Endothelial cell of umbilical vein (primary cell): ENCODE measurements at regions not wholly inside any gene's neighbourhood (a gene's known extent, or its start where the extent isn't known, plus 50 kb on each side); places are given as distances from the start of the nearest gene placed in this dataset.

Source experiments
- BruUV-seq: library from RNA; stranded (reverse); fragments of 400-500 nt; replicated peaks from 2 replicates; lab custom pipeline; 2021; lab: Mats Ljungman, UMichigan
- CTCF ChIA-PET: fragments of 300-600, 350-600 bp; sonication (Branson Sonifier 250); formaldehyde crosslinking; loops from one replicate; lab custom pipeline; 2021; ENCODE audit warnings: antibody characterized with exemption, inconsistent platforms; lab: Charles Lee
- POLR2A ChIA-PET: fragments of 300-600, 350-600 bp; sonication (Branson Sonifier 250); formaldehyde crosslinking; loops from one replicate; lab custom pipeline; 2021; ENCODE audit warnings: antibody characterized with exemption, inconsistent platforms; lab: Charles Lee
- DNase-seq: peaks from one replicate; pipeline ENCODE4 v3.0.0-alpha.2; 2011; ENCODE audit warnings: low read depth, low spot score
- FAIRE-seq: peaks from 2 replicates; lab custom pipeline; 2011; peaks lifted over from hg19 to GRCh38; lab: Jason Lieb, UNC
- H2AFZ ChIP-seq: 2 replicates; pipeline ENCODE4 v1.6.0; 2012; ENCODE audit warnings: low read depth, low read length, control low read depth, inconsistent platforms
- H3K27ac ChIP-seq: 2 replicates; pipeline ENCODE4 v1.5.1; 2011; ENCODE audit warnings: low read depth, mild to moderate bottlenecking, control low read depth, low read length, moderate library complexity; ENCODE audit not compliant: insufficient read depth
- H3K27me3 ChIP-seq, 2 experiments: 2 replicates each; pipeline versions ENCODE4 v1.6.0 to v1.6.1; 2011; ENCODE audit warnings: low read length in 2 of 2, mixed read lengths in 1 of 2; ENCODE audit not compliant: control insufficient read depth in 2 of 2, insufficient read depth in 2 of 2
- H3K36me3 ChIP-seq, 2 experiments: 2 replicates in 1 of 2; 3 replicates in 1 of 2; pipeline ENCODE4 v1.5.1; 2011; ENCODE audit warnings: low read length in 2 of 2, mild to moderate bottlenecking in 1 of 2, moderate library complexity in 1 of 2; ENCODE audit not compliant: control insufficient read depth in 2 of 2, insufficient read depth in 2 of 2; ENCODE audit errors: extremely low read depth in 1 of 2
- H3K4me1 ChIP-seq: 3 replicates; pipeline ENCODE4 v1.5.1; 2011; ENCODE audit warnings: mild to moderate bottlenecking, low read length; ENCODE audit not compliant: control insufficient read depth, insufficient read depth; ENCODE audit errors: extremely low read depth
- H3K4me2 ChIP-seq: 2 replicates; pipeline ENCODE4 v1.6.1; 2011; ENCODE audit warnings: low read length, control low read depth, mixed read lengths; ENCODE audit not compliant: insufficient read depth
- H3K4me3 ChIP-seq, 3 experiments: fragments of 200-600 bp in 1 of 3; sonication (generic), shearing (Covaris generic) in 1 of 3; replicated peaks in 1 of 3; 2 replicates each; pipeline ENCODE4 v1.5.1; 2011 to 2016; ENCODE audit warnings: control low read depth in 3 of 3, low read length in 3 of 3, mild to moderate bottlenecking in 2 of 3, inconsistent platforms in 1 of 3, low read depth in 1 of 3, moderate library complexity in 1 of 3; ENCODE audit not compliant: insufficient read depth in 1 of 3
- H3K79me2 ChIP-seq: 2 replicates; pipeline ENCODE4 v1.6.0; 2012; ENCODE audit warnings: low read length, inconsistent platforms; ENCODE audit not compliant: control insufficient read depth, insufficient read depth
- H3K9ac ChIP-seq: replicated peaks from 2 replicates; pipeline ENCODE3; 2011; ENCODE audit warnings: low read length, control low read depth; ENCODE audit not compliant: insufficient read depth; ENCODE audit errors: extremely low read depth
- H3K9me1 ChIP-seq: replicated peaks from 3 replicates; pipeline ENCODE4 v1.6.0; 2011; ENCODE audit warnings: mild to moderate bottlenecking, low read length; ENCODE audit not compliant: control insufficient read depth, insufficient read depth; ENCODE audit errors: extremely low read depth
- H3K9me3 ChIP-seq: replicated peaks from 2 replicates; pipeline ENCODE4 v1.5.1; 2012; ENCODE audit warnings: low read length, inconsistent platforms; ENCODE audit not compliant: control insufficient read depth, insufficient read depth
- H4K20me1 ChIP-seq: replicated peaks from 2 replicates; pipeline ENCODE3; 2011; ENCODE audit warnings: mild to moderate bottlenecking, low read length; ENCODE audit not compliant: control insufficient read depth, insufficient read depth; ENCODE audit errors: extremely low read depth
- EZH2 ChIP-seq: IDR thresholded peaks from 2 replicates; pipeline ENCODE4 v1.6.1; 2012; ENCODE audit warnings: borderline replicate concordance, low read depth, mild to moderate bottlenecking, moderate library complexity, low read length, inconsistent platforms; ENCODE audit not compliant: severe bottlenecking
- FOS ChIP-seq: IDR thresholded peaks from 2 replicates; pipeline ENCODE4 v1.6.1; 2011; ENCODE audit warnings: mild to moderate bottlenecking, low read length, moderate library complexity, borderline replicate concordance; ENCODE audit not compliant: insufficient read depth
- GATA2 ChIP-seq: IDR thresholded peaks from 2 replicates; pipeline ENCODE4 v1.7.0; 2011; ENCODE audit warnings: low read depth, mild to moderate bottlenecking, moderate library complexity, mixed read lengths, low read length; ENCODE audit not compliant: insufficient read length, insufficient read depth
- JUN ChIP-seq: IDR thresholded peaks from 2 replicates; pipeline ENCODE4 v1.6.1; 2011; ENCODE audit warnings: borderline replicate concordance, low read depth; ENCODE audit not compliant: insufficient read length, insufficient read depth
- MAX ChIP-seq: IDR thresholded peaks from 2 replicates; pipeline ENCODE4 v1.6.1; 2011; ENCODE audit not compliant: insufficient read depth, insufficient read length
- MYC ChIP-seq: IDR thresholded peaks from one replicate; pipeline ENCODE4 v1.6.1; 2011; ENCODE audit warnings: mild to moderate bottlenecking, low read depth, low read length
- POLR2A ChIP-seq: IDR thresholded peaks from 2 replicates; pipeline ENCODE4 v1.6.1; 2012; ENCODE audit warnings: low read depth, mild to moderate bottlenecking, control low read depth, low read length
- POLR2AphosphoS5 ChIP-seq: IDR thresholded peaks from 2 replicates; pipeline ENCODE4 v1.6.1; 2012; ENCODE audit warnings: low read depth, mild to moderate bottlenecking, control low read depth, low read length, moderate library complexity; ENCODE audit not compliant: insufficient read depth
- dilution Hi-C: fragments of 300-500 bp; cut with MboI; formaldehyde crosslinking; loops from one replicate; pipeline ENCODE4 v1.15.0; 2019; ENCODE audit warnings: low sequenced_read_pairs; ENCODE audit not compliant: extremely low pct_ligation_motif_present
- intact Hi-C: fragments of 100-400 bp; cut with micrococcal nuclease; formaldehyde crosslinking; loops from one replicate; pipeline ENCODE4 v1.10.0; 2022
- TF ChIP-seq, protein P1 (sequence below), 2 donors: IDR thresholded peaks; 1 replicate in 1 of 2; 2 replicates in 1 of 2; pipeline ENCODE4 v1.5.1; 2011; ENCODE audit warnings: low read length in 2 of 2, mild to moderate bottlenecking in 2 of 2, moderate library complexity in 2 of 2, control low read depth in 1 of 2, inconsistent platforms in 1 of 2, low read depth in 1 of 2; ENCODE audit not compliant: insufficient read depth in 1 of 2; ENCODE audit errors: extremely low read depth in 1 of 2

GRCh38 chr18:22280453-22280750 is 111.0 kb downstream of the GATA6 start:
- no TSS peak for BruUV-seq
- Histone ChIP-seq H3K9me1 (no peaks in the 10 kb centered on the region), H3K9me3 (no peaks in the 10 kb centered on the region), H3K79me2 (no peaks in the 10 kb centered on the region), H3K4me3 (no peak overlapping the region), H2AFZ (no peak overlapping the region), H3K36me3 (no peaks in the 10 kb centered on the region), H3K27ac (no peak overlapping the region), H4K20me1 (no peaks in the 10 kb centered on the region), H3K9ac (no peak overlapping the region), H3K27me3 (no peaks in the 10 kb centered on the region), H3K4me1 (peaks cover 22% of the 10 kb centered on the region), H3K4me2 (no peak overlapping the region)
- no peak for FAIRE-seq
- TF ChIP-seq MAX (no peak), POLR2AphosphoS5 (no peak), POLR2A (no peak), FOS (no peak), GATA2 (no peak), EZH2 (no peak), JUN (no peak), MYC (no peak)
- TF ChIP-seq, protein P1, sequence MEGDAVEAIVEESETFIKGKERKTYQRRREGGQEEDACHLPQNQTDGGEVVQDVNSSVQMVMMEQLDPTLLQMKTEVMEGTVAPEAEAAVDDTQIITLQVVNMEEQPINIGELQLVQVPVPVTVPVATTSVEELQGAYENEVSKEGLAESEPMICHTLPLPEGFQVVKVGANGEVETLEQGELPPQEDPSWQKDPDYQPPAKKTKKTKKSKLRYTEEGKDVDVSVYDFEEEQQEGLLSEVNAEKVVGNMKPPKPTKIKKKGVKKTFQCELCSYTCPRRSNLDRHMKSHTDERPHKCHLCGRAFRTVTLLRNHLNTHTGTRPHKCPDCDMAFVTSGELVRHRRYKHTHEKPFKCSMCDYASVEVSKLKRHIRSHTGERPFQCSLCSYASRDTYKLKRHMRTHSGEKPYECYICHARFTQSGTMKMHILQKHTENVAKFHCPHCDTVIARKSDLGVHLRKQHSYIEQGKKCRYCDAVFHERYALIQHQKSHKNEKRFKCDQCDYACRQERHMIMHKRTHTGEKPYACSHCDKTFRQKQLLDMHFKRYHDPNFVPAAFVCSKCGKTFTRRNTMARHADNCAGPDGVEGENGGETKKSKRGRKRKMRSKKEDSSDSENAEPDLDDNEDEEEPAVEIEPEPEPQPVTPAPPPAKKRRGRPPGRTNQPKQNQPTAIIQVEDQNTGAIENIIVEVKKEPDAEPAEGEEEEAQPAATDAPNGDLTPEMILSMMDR (IDR thresholded peaks at IDR 0.05; ENCODE audit: extremely low read depth in 1 of 2, insufficient read depth in 1 of 2, low read depth in 1 of 2, low read length in 2 of 2), result no peak
- ChIA-PET CTCF (interaction anchor here (0.9 kb wide), 1 partner anchor 66 kb away, joined by 3 read pairs; no protein-coding TSS in a partner anchor), POLR2A (no interaction called here)
- dilution Hi-C loops (no loop called here), intact Hi-C loops (loop anchor here (5.0 kb wide), 1 partner anchor 117 kb away; no protein-coding TSS in a partner anchor)
- no peak for DNase-seq
